22Rv1 (cell line): ENCODE measurements at regions not wholly inside any gene's neighbourhood (a gene's known extent, or its start where the extent isn't known, plus 50 kb on each side); places are given as distances from the start of the nearest gene placed in this dataset.

Experiments
- ZFX ChIP-seq: fragments of 450-650 bp; IDR thresholded peaks from 2 replicates; pipeline ENCODE4 v1.6.1; 2017; ENCODE audit warnings: antibody characterized with exemption, borderline replicate concordance
- TF ChIP-seq, protein P1 (sequence below): fragments of 450-650 bp; IDR thresholded peaks from 2 replicates; pipeline ENCODE4 v1.5.1; 2017; ENCODE audit warnings: mild to moderate bottlenecking

GRCh38 chr9:38282756-38283155 lies 109.7 kb upstream of the ALDH1B1 start:
- TF ChIP-seq, protein P1, sequence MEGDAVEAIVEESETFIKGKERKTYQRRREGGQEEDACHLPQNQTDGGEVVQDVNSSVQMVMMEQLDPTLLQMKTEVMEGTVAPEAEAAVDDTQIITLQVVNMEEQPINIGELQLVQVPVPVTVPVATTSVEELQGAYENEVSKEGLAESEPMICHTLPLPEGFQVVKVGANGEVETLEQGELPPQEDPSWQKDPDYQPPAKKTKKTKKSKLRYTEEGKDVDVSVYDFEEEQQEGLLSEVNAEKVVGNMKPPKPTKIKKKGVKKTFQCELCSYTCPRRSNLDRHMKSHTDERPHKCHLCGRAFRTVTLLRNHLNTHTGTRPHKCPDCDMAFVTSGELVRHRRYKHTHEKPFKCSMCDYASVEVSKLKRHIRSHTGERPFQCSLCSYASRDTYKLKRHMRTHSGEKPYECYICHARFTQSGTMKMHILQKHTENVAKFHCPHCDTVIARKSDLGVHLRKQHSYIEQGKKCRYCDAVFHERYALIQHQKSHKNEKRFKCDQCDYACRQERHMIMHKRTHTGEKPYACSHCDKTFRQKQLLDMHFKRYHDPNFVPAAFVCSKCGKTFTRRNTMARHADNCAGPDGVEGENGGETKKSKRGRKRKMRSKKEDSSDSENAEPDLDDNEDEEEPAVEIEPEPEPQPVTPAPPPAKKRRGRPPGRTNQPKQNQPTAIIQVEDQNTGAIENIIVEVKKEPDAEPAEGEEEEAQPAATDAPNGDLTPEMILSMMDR, result no peak
- TF ChIP-seq ZFX, result no peak
